ENCODE measurements at regions not wholly inside any gene's neighbourhood (a gene's known extent, or its start where the extent isn't known, plus 50 kb on each side); places are given as distances from the start of the nearest gene placed in this dataset.

GRCh38 chr4:129264008-129264657, 168.2 kb downstream of the C4orf33 start:
- TF ChIP-seq CTCF (conservative IDR thresholded peaks at IDR 0.05 in 1 of 2, IDR thresholded peaks at IDR 0.05 in 1 of 2; ENCODE audit: low read depth in 1 of 2, low read length in 2 of 2): no peak
- no peak for TF ChIP-seq EZH2 (IDR thresholded peaks at IDR 0.05; ENCODE audit: low read length, missing control alignments)

All from fibroblast of lung (primary cell).